H1 (cell line): ENCODE measurements at regions not wholly inside any gene's neighbourhood (a gene's known extent, or its start where the extent isn't known, plus 50 kb on each side); places are given as distances from the start of the nearest gene placed in this dataset.

Experiments
- CTCF ChIA-PET: fragments of 300-600 bp; sonication (Branson Sonifier 250); formaldehyde crosslinking; loops from one replicate; lab custom pipeline; 2021; ENCODE audit not compliant: partially characterized antibody; lab: Charles Lee
- POLR2A ChIA-PET: fragments of 300-600 bp; sonication (Branson Sonifier 250); formaldehyde crosslinking; loops from one replicate; lab custom pipeline; 2021; ENCODE audit warnings: inconsistent platforms; ENCODE audit not compliant: partially characterized antibody; lab: Charles Lee
- DNase-seq, 2 experiments: peaks; one replicate each; pipeline versions ENCODE4 v3.0.0 to v3.0.0-alpha.2; 2010 to 2022; ENCODE audit warnings: low spot score in 2 of 2, low read depth in 1 of 2, mixed read lengths in 1 of 2
- FAIRE-seq: peaks from 2 replicates; lab custom pipeline; 2011; peaks lifted over from hg19 to GRCh38; lab: Jason Lieb, UNC
- H2AFZ ChIP-seq: 2 replicates; pipeline ENCODE4 v1.8.1; 2012; ENCODE audit warnings: low read length, inconsistent platforms
- H2AK5ac ChIP-seq: 2 replicates; pipeline ENCODE4 v1.6.1; 2013; ENCODE audit warnings: low read depth, low read length
- H2BK120ac ChIP-seq: replicated peaks from 2 replicates; pipeline ENCODE3; 2013; ENCODE audit warnings: low read depth, low read length, inconsistent platforms
- H2BK12ac ChIP-seq: 2 replicates; pipeline ENCODE4 v1.6.1; 2013; ENCODE audit warnings: low read depth, low read length
- H2BK15ac ChIP-seq: 2 replicates; pipeline ENCODE4 v1.6.1; 2013; ENCODE audit warnings: low read length
- H2BK20ac ChIP-seq: 2 replicates; pipeline ENCODE4 v1.6.1; 2013; ENCODE audit warnings: low read length
- H2BK5ac ChIP-seq: 2 replicates; pipeline ENCODE4 v1.6.1; 2013; ENCODE audit warnings: low read depth, low read length
- H3K14ac ChIP-seq: 2 replicates; pipeline ENCODE4 v1.6.1; 2013; ENCODE audit warnings: inconsistent platforms; ENCODE audit not compliant: insufficient read length
- H3K18ac ChIP-seq: 2 replicates; pipeline ENCODE4 v1.6.1; 2013; ENCODE audit warnings: low read length; ENCODE audit errors: extremely low read depth
- H3K23ac ChIP-seq: 2 replicates; pipeline ENCODE4 v1.6.1; 2013; ENCODE audit warnings: inconsistent platforms; ENCODE audit not compliant: insufficient read length
- H3K23me2 ChIP-seq: 2 replicates; pipeline ENCODE4 v1.6.1; 2013; ENCODE audit warnings: low read depth, low read length
- H3K27ac ChIP-seq: 2 replicates; pipeline ENCODE4 v1.6.1; 2011; ENCODE audit warnings: low read depth, low read length, inconsistent platforms
- H3K27me3 ChIP-seq, 4 experiments: replicated peaks in 1 of 4; 1 replicate in 1 of 4; 2 replicates in 3 of 4; pipeline versions ENCODE4 v1.6.1 to v1.8.1; 2011 to 2013; ENCODE audit warnings: low read length in 3 of 4, mild to moderate bottlenecking in 3 of 4, inconsistent platforms in 2 of 4, mixed read lengths in 2 of 4, moderate library complexity in 1 of 4; ENCODE audit not compliant: control insufficient read depth in 3 of 4, insufficient read depth in 3 of 4; ENCODE audit errors: extremely low read depth in 1 of 4
- H3K36me3 ChIP-seq, 4 experiments: 2 replicates each; pipeline versions ENCODE4 v1.6.1 to v1.8.1; 2011 to 2013; ENCODE audit warnings: mild to moderate bottlenecking in 4 of 4, low read length in 3 of 4, moderate library complexity in 2 of 4, control low read depth in 1 of 4, inconsistent platforms in 1 of 4; ENCODE audit not compliant: insufficient read depth in 4 of 4, control insufficient read depth in 2 of 4
- H3K4ac ChIP-seq: replicated peaks from 2 replicates; pipeline ENCODE3; 2013; ENCODE audit warnings: low read length, low read depth, mixed read lengths, inconsistent platforms; ENCODE audit not compliant: insufficient read length
- H3K4me1 ChIP-seq, 4 experiments: replicated peaks in 1 of 4; 1 replicate in 1 of 4; 2 replicates in 3 of 4; pipeline versions ENCODE4 v1.6.1 to v1.8.1; 2011 to 2013; ENCODE audit warnings: low read length in 3 of 4, inconsistent platforms in 2 of 4, mixed read lengths in 1 of 4; ENCODE audit not compliant: insufficient read depth in 4 of 4, control insufficient read depth in 3 of 4
- H3K4me2 ChIP-seq, 2 experiments: 2 replicates each; pipeline versions ENCODE4 v1.6.1 to v1.8.1; 2011 to 2013; ENCODE audit warnings: low read depth in 2 of 2, low read length in 2 of 2, control low read depth in 1 of 2, inconsistent platforms in 1 of 2, mild to moderate bottlenecking in 1 of 2; ENCODE audit not compliant: insufficient read depth in 1 of 2
- H3K4me3 ChIP-seq, 4 experiments: fragments of 200-600, 300-600 bp in 1 of 4; sonication (generic), shearing (Covaris generic), sonication (Bioruptor Twin) in 1 of 4; 2 replicates each; pipeline versions ENCODE4 v1.5.1 to v1.8.1; 2011 to 2016; ENCODE audit warnings: low read length in 4 of 4, low read depth in 3 of 4, control low read depth in 2 of 4, inconsistent platforms in 2 of 4, mild to moderate bottlenecking in 2 of 4, mixed read lengths in 1 of 4, moderate library complexity in 1 of 4; ENCODE audit not compliant: insufficient read depth in 2 of 4; ENCODE audit errors: extremely low read depth in 1 of 4
- H3K56ac ChIP-seq: replicated peaks from 2 replicates; pipeline ENCODE3; 2013; ENCODE audit warnings: low read depth, mild to moderate bottlenecking, mixed read lengths, low read length, inconsistent platforms; ENCODE audit not compliant: insufficient read length
- H3K79me1 ChIP-seq: 2 replicates; pipeline ENCODE4 v1.6.1; 2013; ENCODE audit warnings: low read depth, low read length, control low read depth
- H3K79me2 ChIP-seq, 2 experiments: 2 replicates each; pipeline versions ENCODE4 v1.6.1 to v1.8.1; 2012 to 2013; ENCODE audit warnings: low read length in 2 of 2, mild to moderate bottlenecking in 2 of 2, inconsistent platforms in 1 of 2; ENCODE audit not compliant: insufficient read depth in 2 of 2, control insufficient read depth in 1 of 2
- H3K9ac ChIP-seq, 4 experiments: replicated peaks in 1 of 4; 1 replicate in 1 of 4; 2 replicates in 3 of 4; pipeline versions ENCODE4 v1.6.1 to v1.8.1; 2011 to 2013; ENCODE audit warnings: low read depth in 3 of 4, low read length in 3 of 4, control low read depth in 2 of 4, mild to moderate bottlenecking in 2 of 4, moderate library complexity in 2 of 4, inconsistent platforms in 1 of 4; ENCODE audit errors: extremely low read depth in 1 of 4
- H3K9me3 ChIP-seq, 2 experiments: 2 replicates each; pipeline versions ENCODE4 v1.6.1 to v1.8.1; 2012 to 2013; ENCODE audit warnings: mild to moderate bottlenecking in 2 of 2, moderate library complexity in 2 of 2, control low read depth in 1 of 2, inconsistent platforms in 1 of 2, low read depth in 1 of 2, low read length in 1 of 2, mixed read lengths in 1 of 2; ENCODE audit not compliant: insufficient read depth in 2 of 2
- H4K20me1 ChIP-seq, 2 experiments: replicated peaks in 1 of 2; 2 replicates each; pipeline versions ENCODE3 to v1.8.1; 2011 to 2013; ENCODE audit warnings: inconsistent platforms in 2 of 2, low read length in 2 of 2, mild to moderate bottlenecking in 1 of 2; ENCODE audit not compliant: insufficient read depth in 2 of 2, control insufficient read depth in 1 of 2
- H4K5ac ChIP-seq: 2 replicates; pipeline ENCODE4 v1.6.1; 2013; ENCODE audit warnings: low read length, low read depth, mixed read lengths, inconsistent platforms; ENCODE audit not compliant: insufficient read length
- H4K8ac ChIP-seq: 2 replicates; pipeline ENCODE4 v1.8.0; 2013; ENCODE audit warnings: mild to moderate bottlenecking, moderate library complexity, low read length, inconsistent platforms; ENCODE audit not compliant: insufficient read depth; ENCODE audit errors: extremely low read depth
- H4K91ac ChIP-seq: replicated peaks from 2 replicates; pipeline ENCODE3; 2013; ENCODE audit warnings: low read length, mixed read lengths, inconsistent platforms; ENCODE audit not compliant: insufficient read length
- BCL11A ChIP-seq, 2 experiments: IDR thresholded peaks; one replicate each; pipeline ENCODE4 v1.6.1; 2011; ENCODE audit warnings: low read depth in 2 of 2, low read length in 2 of 2, mild to moderate bottlenecking in 2 of 2
- KDM4A ChIP-seq: IDR thresholded peaks from one replicate; pipeline ENCODE4 v1.7.1; 2012; ENCODE audit warnings: low read depth, mild to moderate bottlenecking, moderate library complexity, low read length, inconsistent platforms; ENCODE audit not compliant: severe bottlenecking
- SP2 ChIP-seq: IDR thresholded peaks from 2 replicates; pipeline ENCODE4 v1.6.1; 2012; ENCODE audit warnings: mild to moderate bottlenecking, low read length, inconsistent platforms
- TAF7 ChIP-seq: optimal IDR thresholded peaks from 2 replicates; pipeline ENCODE3; 2011; ENCODE audit warnings: low read depth, mild to moderate bottlenecking, inconsistent platforms, low read length, moderate library complexity, borderline replicate concordance
- WGBS, 2 experiments: shearing (Covaris generic) in 1 of 2; methylation state at CpG; one replicate each; pipeline versions ENCODE4 v1.1.6 to v1.1.7; 2013 to 2015; ENCODE audit warnings: low lambda C conversion rate in 2 of 2, mixed read lengths in 2 of 2, inconsistent platforms in 1 of 2, low coverage in 1 of 2, missing lambda C conversion rate in 1 of 2; ENCODE audit not compliant: insufficient replicate concordance in 2 of 2, insufficient coverage in 1 of 2, insufficient read length in 1 of 2; ENCODE audit errors: extremely low coverage in 1 of 2, missing lambda C conversion rate in 1 of 2; 5-methylcytosine and 5-hydroxymethylcytosine counted together

DNA sequence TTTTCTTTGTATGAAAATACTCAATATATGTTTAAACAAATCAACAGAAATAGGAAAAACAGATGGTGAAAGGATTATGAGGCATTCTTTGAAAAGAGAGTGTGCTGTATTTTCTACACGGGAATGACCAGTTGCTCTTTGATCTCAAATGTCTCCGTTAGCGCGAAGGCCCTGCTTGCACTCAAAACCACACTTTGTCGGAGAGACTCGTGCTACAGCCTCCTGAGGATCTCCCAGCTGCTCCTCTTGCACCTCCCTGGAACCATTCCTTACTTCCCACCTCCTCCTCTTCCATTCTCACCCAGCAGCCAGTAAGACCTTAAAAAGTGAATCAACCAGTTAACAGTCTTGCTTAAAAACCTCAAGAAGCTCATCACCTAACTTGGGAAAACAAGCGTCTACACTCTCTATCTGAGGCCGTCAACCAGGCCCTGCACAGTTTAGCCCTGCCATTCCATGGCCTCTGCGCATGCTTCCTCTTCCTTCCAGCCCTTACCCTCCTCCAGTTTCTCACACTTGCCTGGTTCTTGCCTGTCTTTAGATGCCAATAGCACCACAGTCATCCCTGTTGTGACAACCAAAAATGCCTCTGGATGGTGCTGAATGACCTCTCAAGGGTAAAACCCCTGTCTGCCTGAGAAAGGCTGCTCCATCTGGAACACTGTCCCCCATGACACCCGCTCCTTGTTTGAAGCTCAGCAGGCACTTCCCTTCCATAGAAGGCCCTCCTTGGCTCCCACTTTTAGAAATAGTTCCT is 594.7 kb upstream of the WWC1 start:
- peaks cover 4 to 18% (median 7%) of the 10 kb centered on the region in 4 experiments; a peak in 6 of 7 replicates for H3K4me1 ChIP-seq
- FAIRE-seq, result no peak
- peak overlapping the region; percentile 69; the same call in 1 of the 2 replicates for H2AK5ac ChIP-seq
- ChIA-PET POLR2A (no interaction called here), CTCF (interaction anchor here (1.0 to 2.9 kb wide), 6 partner anchors 10 to 733 kb away, joined by 3 to 13 read pairs (median 4); no protein-coding TSS in a partner anchor)
- H3K4me3 ChIP-seq, result no peak overlapping the region
- no peaks in the 10 kb centered on the region for H4K20me1 ChIP-seq
- no peak overlapping the region for H3K18ac ChIP-seq
- H3K4ac ChIP-seq, result no peak overlapping the region
- H3K56ac ChIP-seq, result no peak overlapping the region
- H3K9me3 ChIP-seq, result no peaks in the 10 kb centered on the region
- no peak overlapping the region for H4K91ac ChIP-seq
- H3K79me2 ChIP-seq, result no peaks in the 10 kb centered on the region
- H3K79me1 ChIP-seq, result no peaks in the 10 kb centered on the region
- H3K4me2 ChIP-seq, result no peak overlapping the region
- H3K23me2 ChIP-seq, result no peaks in the 10 kb centered on the region
- H2BK12ac ChIP-seq, result peak overlapping the region; percentile 82
- no peaks in the 10 kb centered on the region for H3K36me3 ChIP-seq
- WGBS, 2 experiments, result 93% methylated on average over 10 of the region's 10 CpGs; no CpG with 5 or more reads in 1 of the 2 experiments
- H3K27ac ChIP-seq, result no peak overlapping the region
- no peak for DNase-seq
- no peak overlapping the region for H3K23ac ChIP-seq
- no peak overlapping the region for H2BK120ac ChIP-seq
- H3K14ac ChIP-seq, result no peak overlapping the region
- no peak overlapping the region for H4K5ac ChIP-seq
- no peak overlapping the region for H4K8ac ChIP-seq
- no peak overlapping the region for H2BK5ac ChIP-seq
- H3K27me3 ChIP-seq, result no peaks in the 10 kb centered on the region
- H3K9ac ChIP-seq, result no peak overlapping the region
- H2BK15ac ChIP-seq, result no peak overlapping the region
- no peak overlapping the region for H2BK20ac ChIP-seq
- no peak overlapping the region for H2AFZ ChIP-seq
- no peak for TF ChIP-seq TAF7
- TF ChIP-seq KDM4A, result no peak
- no peak for TF ChIP-seq BCL11A (IDR thresholded peaks at IDR 0.05; ENCODE audit: low read depth in 2 of 2, low read length in 2 of 2)
- no peak for TF ChIP-seq SP2
